Mesendoderm (in vitro differentiated cells): ENCODE measurements at regions not wholly inside any gene's neighbourhood (a gene's known extent, or its start where the extent isn't known, plus 50 kb on each side); places are given as distances from the start of the nearest gene placed in this dataset.

Experiments
- DNase-seq: peaks from one replicate; pipeline ENCODE4 v3.0.0; 2013
- H2AK5ac ChIP-seq: 2 replicates; pipeline ENCODE4 v1.6.1; 2013; ENCODE audit warnings: low read length, inconsistent platforms
- H2BK120ac ChIP-seq: 2 replicates; pipeline ENCODE4 v1.6.1; 2013; ENCODE audit warnings: low read depth, mild to moderate bottlenecking, low read length, moderate library complexity, mixed read lengths
- H2BK15ac ChIP-seq: replicated peaks from 2 replicates; pipeline ENCODE4 v1.6.1; 2013; ENCODE audit warnings: low read depth, mild to moderate bottlenecking, moderate library complexity
- H2BK5ac ChIP-seq: 2 replicates; pipeline ENCODE4 v1.6.1; 2013; ENCODE audit warnings: low read length, inconsistent platforms
- H3K18ac ChIP-seq: 2 replicates; pipeline ENCODE4 v1.6.1; 2013; ENCODE audit warnings: mild to moderate bottlenecking, low read length, mixed read lengths
- H3K23ac ChIP-seq: one replicate; pipeline ENCODE4 v1.6.1; 2013; ENCODE audit warnings: low read length
- H3K27ac ChIP-seq: 2 replicates; pipeline ENCODE4 v1.5.1; 2013; ENCODE audit warnings: low read depth, mild to moderate bottlenecking, inconsistent platforms, low read length, moderate library complexity
- H3K27me3 ChIP-seq: 2 replicates; pipeline ENCODE4 v1.6.1; 2013; ENCODE audit warnings: low read length, control low read depth, mild to moderate bottlenecking, inconsistent platforms; ENCODE audit not compliant: insufficient read depth, poor library complexity
- H3K36me3 ChIP-seq: 2 replicates; pipeline ENCODE4 v1.6.1; 2013; ENCODE audit warnings: low read length, inconsistent platforms; ENCODE audit not compliant: control insufficient read depth, insufficient read depth
- H3K4ac ChIP-seq: one replicate; pipeline ENCODE4 v1.6.1; 2013; ENCODE audit warnings: low read depth, mild to moderate bottlenecking, low read length, moderate library complexity
- H3K4me1 ChIP-seq: 2 replicates; pipeline ENCODE4 v1.6.1; 2013; ENCODE audit warnings: low read depth, low read length, inconsistent platforms; ENCODE audit not compliant: control insufficient read depth
- H3K4me2 ChIP-seq: 2 replicates; pipeline ENCODE4 v1.6.1; 2013; ENCODE audit warnings: low read length
- H3K4me3 ChIP-seq: 2 replicates; pipeline ENCODE4 v1.5.1; 2013; ENCODE audit warnings: mild to moderate bottlenecking, low read length
- H3K56ac ChIP-seq: one replicate; pipeline ENCODE4 v1.6.1; 2013; ENCODE audit warnings: low read length
- H3K79me1 ChIP-seq: 2 replicates; pipeline ENCODE4 v1.6.1; 2013; ENCODE audit warnings: low read length, inconsistent platforms
- H3K79me2 ChIP-seq: 2 replicates; pipeline ENCODE4 v1.6.1; 2013; ENCODE audit warnings: mild to moderate bottlenecking, low read length; ENCODE audit not compliant: control insufficient read depth, insufficient read depth
- H3K9ac ChIP-seq: 2 replicates; pipeline ENCODE4 v1.6.1; 2013; ENCODE audit warnings: low read length, inconsistent platforms
- H4K5ac ChIP-seq: one replicate; pipeline ENCODE4 v1.6.1; 2013; ENCODE audit warnings: low read length
- H4K8ac ChIP-seq: one replicate; pipeline ENCODE4 v1.6.1; 2013; ENCODE audit warnings: low read depth, mild to moderate bottlenecking, control low read depth, low read length, moderate library complexity
- WGBS: extraction: QIAGEN DNeasy Blood & Tissue Kit; methylation state at CpG from one replicate; pipeline ENCODE4 v1.1.7; 2013; ENCODE audit warnings: low lambda C conversion rate, missing lambda C conversion rate; ENCODE audit not compliant: insufficient coverage; ENCODE audit errors: extremely low coverage; 5-methylcytosine and 5-hydroxymethylcytosine counted together

GRCh38 chr5:158409507-158409906, 550.6 kb upstream of the CLINT1 start:
- H2AK5ac ChIP-seq, result no peak overlapping the region
- no peak overlapping the region for H4K5ac ChIP-seq
- H3K18ac ChIP-seq, result no peak overlapping the region
- no peak overlapping the region for H2BK5ac ChIP-seq
- H3K27me3 ChIP-seq, result no peaks in the 10 kb centered on the region
- no peak overlapping the region for H3K56ac ChIP-seq
- no peak overlapping the region for H3K9ac ChIP-seq
- no peaks in the 10 kb centered on the region for H3K4me1 ChIP-seq
- no peak overlapping the region for H4K8ac ChIP-seq
- H3K27ac ChIP-seq, result no peak overlapping the region
- H3K4ac ChIP-seq, result no peak overlapping the region
- no peak overlapping the region for H2BK120ac ChIP-seq
- no peak overlapping the region for H3K4me2 ChIP-seq
- H2BK15ac ChIP-seq, result no peak overlapping the region
- no peak overlapping the region for H3K4me3 ChIP-seq
- DNase-seq, result no peak
- no peak overlapping the region for H3K23ac ChIP-seq
- H3K36me3 ChIP-seq, result no peaks in the 10 kb centered on the region
- H3K79me1 ChIP-seq, result no peaks in the 10 kb centered on the region
- H3K79me2 ChIP-seq, result no peaks in the 10 kb centered on the region

- Histone ChIP-seq H4K5ac (no peak overlapping the region), H2BK120ac (no peak overlapping the region), H3K56ac (no peak overlapping the region), H3K9ac (no peak overlapping the region), H3K23ac (no peak overlapping the region), H3K18ac (no peak overlapping the region), H3K4me1 (no peaks in the 10 kb centered on the region), H2AK5ac (no peak overlapping the region), H4K8ac (no peak overlapping the region), H2BK5ac (no peak overlapping the region), H3K4ac (no peak overlapping the region), H2BK15ac (no peak overlapping the region), H3K27ac (no peak overlapping the region), H3K79me2 (no peaks in the 10 kb centered on the region), H3K27me3 (no peaks in the 10 kb centered on the region), H3K4me2 (no peak overlapping the region), H3K79me1 (no peaks in the 10 kb centered on the region), H3K4me3 (no peak overlapping the region), H3K36me3 (no peaks in the 10 kb centered on the region)
- no peak for DNase-seq
Observed at GRCh38 chr5:158407824-158408195, 548.9 kb upstream of the CLINT1 start.

GRCh38 chr5:158406884-158407823, 548.2 kb upstream of the CLINT1 start:
- Histone ChIP-seq H2BK15ac (no peak overlapping the region), H2BK120ac (no peak overlapping the region), H3K27me3 (no peaks in the 10 kb centered on the region), H4K8ac (no peak overlapping the region), H3K9ac (no peak overlapping the region), H3K79me1 (no peaks in the 10 kb centered on the region), H4K5ac (no peak overlapping the region), H3K27ac (no peak overlapping the region), H3K4me3 (no peak overlapping the region), H3K4me2 (no peak overlapping the region), H3K4ac (no peak overlapping the region), H3K18ac (no peak overlapping the region), H3K4me1 (no peaks in the 10 kb centered on the region), H3K36me3 (no peaks in the 10 kb centered on the region), H2AK5ac (no peak overlapping the region), H3K79me2 (no peaks in the 10 kb centered on the region), H3K56ac (no peak overlapping the region), H3K23ac (no peak overlapping the region), H2BK5ac (no peak overlapping the region)
- no peak for DNase-seq
- WGBS, result no CpG with 5 or more reads among the region's 4 CpGs

DNA sequence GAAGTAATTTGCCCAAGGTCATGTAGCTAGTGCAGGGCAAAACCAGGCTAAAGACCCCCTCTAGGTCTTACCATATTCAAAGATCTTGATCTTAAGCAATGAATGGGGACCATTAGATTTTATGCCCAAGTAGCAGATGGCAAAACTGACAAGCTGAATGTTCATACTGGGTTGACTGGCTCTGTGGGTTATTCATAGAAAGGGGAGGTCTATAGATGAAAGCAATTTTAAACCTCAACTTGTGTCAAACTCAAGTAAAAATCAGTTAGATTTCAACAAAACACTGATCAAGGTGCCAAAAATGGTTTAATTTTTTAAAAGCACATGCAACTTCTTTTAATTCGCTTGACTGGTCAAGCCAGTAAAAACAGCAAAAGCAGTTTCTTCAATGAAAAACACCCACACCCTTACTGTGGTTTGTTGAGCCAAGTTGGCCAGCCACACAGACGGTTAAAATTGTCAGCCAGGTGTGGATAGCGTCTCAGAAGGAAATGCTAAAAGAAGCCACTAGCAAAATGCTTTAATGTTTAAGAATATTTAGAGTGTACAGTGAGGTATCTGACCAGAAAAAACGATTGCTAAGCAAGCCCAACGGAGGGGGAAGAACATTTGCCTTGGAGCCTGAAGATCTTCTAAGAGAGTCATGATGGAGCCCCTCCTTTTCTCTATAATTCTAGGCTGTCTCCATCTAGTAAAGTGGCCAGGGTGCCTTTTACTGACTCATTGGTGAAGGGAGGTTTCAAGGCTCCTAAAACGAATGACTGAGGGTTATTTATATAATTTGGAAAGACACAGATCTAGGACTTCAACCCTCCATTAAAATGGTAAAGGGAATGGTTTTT, 539.6 kb upstream of the CLINT1 start:
- H3K18ac ChIP-seq, result no peak overlapping the region
- no peak overlapping the region for H4K8ac ChIP-seq
- no peak overlapping the region for H3K4me2 ChIP-seq
- H2BK5ac ChIP-seq, result no peak overlapping the region
- no peak overlapping the region for H4K5ac ChIP-seq
- no peaks in the 10 kb centered on the region for H3K27me3 ChIP-seq
- no peak overlapping the region for H3K56ac ChIP-seq
- WGBS, result no CpG with 5 or more reads among the region's 6 CpGs
- no peak overlapping the region for H3K27ac ChIP-seq
- H3K4me3 ChIP-seq, result no peak overlapping the region
- no peak overlapping the region for H2AK5ac ChIP-seq
- no peak overlapping the region for H2BK120ac ChIP-seq
- DNase-seq, result no peak
- no peak overlapping the region for H3K23ac ChIP-seq
- H2BK15ac ChIP-seq, result no peak overlapping the region
- H3K4me1 ChIP-seq, result no peaks in the 10 kb centered on the region
- no peaks in the 10 kb centered on the region for H3K79me1 ChIP-seq
- no peaks in the 10 kb centered on the region for H3K79me2 ChIP-seq
- H3K4ac ChIP-seq, result no peak overlapping the region
- H3K36me3 ChIP-seq, result no peaks in the 10 kb centered on the region
- H3K9ac ChIP-seq, result no peak overlapping the region

- DNase-seq, result no peak
- whole genome bisulfite sequencing, result no CpG with 5 or more reads among the region's 6 CpGs
- Histone ChIP-seq H3K23ac (no peak overlapping the region), H3K79me2 (no peaks in the 10 kb centered on the region), H3K4me1 (no peaks in the 10 kb centered on the region), H2BK120ac (no peak overlapping the region), H3K9ac (no peak overlapping the region), H2BK15ac (no peak overlapping the region), H3K27ac (no peak overlapping the region), H3K79me1 (no peaks in the 10 kb centered on the region), H3K27me3 (no peaks in the 10 kb centered on the region), H3K56ac (no peak overlapping the region), H3K4me3 (no peak overlapping the region), H4K8ac (no peak overlapping the region), H3K4me2 (no peak overlapping the region), H3K36me3 (no peaks in the 10 kb centered on the region), H2BK5ac (no peak overlapping the region), H3K4ac (no peak overlapping the region), H3K18ac (no peak overlapping the region), H4K5ac (no peak overlapping the region), H2AK5ac (no peak overlapping the region)
Observed at GRCh38 chr5:158397278-158397677, 538.3 kb upstream of the CLINT1 start.
